ENCODE measurements at regions not wholly inside any gene's neighbourhood (a gene's known extent, or its start where the extent isn't known, plus 50 kb on each side); places are given as distances from the start of the nearest gene placed in this dataset.
A peak's percentile ranks its signal among the peaks of the same experiment; 100 is the strongest.

DNA sequence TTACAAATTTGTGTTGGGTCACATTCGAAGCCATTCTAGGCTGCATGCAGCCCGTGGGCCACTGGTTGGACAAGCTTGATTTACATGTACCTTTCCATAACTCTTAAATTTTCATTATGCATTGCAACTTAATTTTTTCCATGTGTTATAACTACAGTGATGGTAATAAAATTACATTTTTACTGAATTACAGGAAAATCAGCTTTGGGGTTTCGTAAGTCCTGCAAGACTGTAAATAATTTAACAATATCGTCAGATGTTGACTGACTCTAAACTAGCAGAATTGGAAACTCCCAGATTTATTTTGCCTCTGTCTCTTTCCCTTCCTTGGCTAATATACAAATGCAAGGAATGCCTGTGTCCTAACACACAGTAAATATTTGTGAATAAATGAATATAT is 88.0 kb upstream of the RAPGEF2 start:
- no peaks in the 10 kb centered on the region for H3K9me3 ChIP-seq (ENCODE audit: control insufficient read depth in 2 of 3, insufficient read depth in 1 of 3, low read length in 3 of 3)
- H3K4me1 ChIP-seq (ENCODE audit: control insufficient read depth in 2 of 3, insufficient read depth in 2 of 3, low read depth in 1 of 3, low read length in 3 of 3), result peaks cover 0 to 9% (median 0%) of the 10 kb centered on the region in 3 donors
- TF ChIP-seq, protein P1, sequence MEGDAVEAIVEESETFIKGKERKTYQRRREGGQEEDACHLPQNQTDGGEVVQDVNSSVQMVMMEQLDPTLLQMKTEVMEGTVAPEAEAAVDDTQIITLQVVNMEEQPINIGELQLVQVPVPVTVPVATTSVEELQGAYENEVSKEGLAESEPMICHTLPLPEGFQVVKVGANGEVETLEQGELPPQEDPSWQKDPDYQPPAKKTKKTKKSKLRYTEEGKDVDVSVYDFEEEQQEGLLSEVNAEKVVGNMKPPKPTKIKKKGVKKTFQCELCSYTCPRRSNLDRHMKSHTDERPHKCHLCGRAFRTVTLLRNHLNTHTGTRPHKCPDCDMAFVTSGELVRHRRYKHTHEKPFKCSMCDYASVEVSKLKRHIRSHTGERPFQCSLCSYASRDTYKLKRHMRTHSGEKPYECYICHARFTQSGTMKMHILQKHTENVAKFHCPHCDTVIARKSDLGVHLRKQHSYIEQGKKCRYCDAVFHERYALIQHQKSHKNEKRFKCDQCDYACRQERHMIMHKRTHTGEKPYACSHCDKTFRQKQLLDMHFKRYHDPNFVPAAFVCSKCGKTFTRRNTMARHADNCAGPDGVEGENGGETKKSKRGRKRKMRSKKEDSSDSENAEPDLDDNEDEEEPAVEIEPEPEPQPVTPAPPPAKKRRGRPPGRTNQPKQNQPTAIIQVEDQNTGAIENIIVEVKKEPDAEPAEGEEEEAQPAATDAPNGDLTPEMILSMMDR (IDR thresholded peaks at IDR 0.05; ENCODE audit: borderline replicate concordance, extremely low read depth, insufficient read depth), result no peak
- H3K4me3 ChIP-seq (ENCODE audit: low read length in 3 of 3), result no peak overlapping the region
- H3K27ac ChIP-seq (ENCODE audit: low read depth in 2 of 2, low read length in 2 of 2), result no peak overlapping the region
- DNase-seq, result no peak
- FAIRE-seq, result no peak
- no peaks in the 10 kb centered on the region for H3K36me3 ChIP-seq (ENCODE audit: control insufficient read depth in 2 of 3, insufficient read depth in 3 of 3, low read length in 3 of 3)
- no peak overlapping the region for H3K9ac ChIP-seq (ENCODE audit: low read length in 3 of 3)
- H3K27me3 ChIP-seq (ENCODE audit: control insufficient read depth, insufficient read depth, low read length), result no peaks in the 10 kb centered on the region
- intact Hi-C loops (cut with DNase I), result no loop called here

GRCh38 chr4:159015841-159016240 is 87.0 kb upstream of the RAPGEF2 start:
- Histone ChIP-seq H3K9ac (ENCODE audit: low read length in 3 of 3) (no peak overlapping the region), H3K4me1 (ENCODE audit: control insufficient read depth in 2 of 3, insufficient read depth in 2 of 3, low read depth in 1 of 3, low read length in 3 of 3) (peaks cover 0 to 9% (median 0%) of the 10 kb centered on the region in 3 donors), H3K4me3 (ENCODE audit: low read length in 3 of 3) (peak overlapping the region in 1 of 3 donors; percentile 46), H3K27ac (ENCODE audit: low read depth in 2 of 2, low read length in 2 of 2) (no peak overlapping the region), H3K36me3 (ENCODE audit: control insufficient read depth in 2 of 3, insufficient read depth in 3 of 3, low read length in 3 of 3) (no peaks in the 10 kb centered on the region), H3K27me3 (ENCODE audit: control insufficient read depth, insufficient read depth, low read length) (no peaks in the 10 kb centered on the region), H3K9me3 (ENCODE audit: control insufficient read depth in 2 of 3, insufficient read depth in 1 of 3, low read length in 3 of 3) (no peaks in the 10 kb centered on the region)
- intact Hi-C loops (cut with DNase I), result no loop called here
- TF ChIP-seq, protein P1 (IDR thresholded peaks at IDR 0.05; ENCODE audit: borderline replicate concordance, extremely low read depth, insufficient read depth), result no peak
- FAIRE-seq (no peak), DNase-seq (no peak)

DNA sequence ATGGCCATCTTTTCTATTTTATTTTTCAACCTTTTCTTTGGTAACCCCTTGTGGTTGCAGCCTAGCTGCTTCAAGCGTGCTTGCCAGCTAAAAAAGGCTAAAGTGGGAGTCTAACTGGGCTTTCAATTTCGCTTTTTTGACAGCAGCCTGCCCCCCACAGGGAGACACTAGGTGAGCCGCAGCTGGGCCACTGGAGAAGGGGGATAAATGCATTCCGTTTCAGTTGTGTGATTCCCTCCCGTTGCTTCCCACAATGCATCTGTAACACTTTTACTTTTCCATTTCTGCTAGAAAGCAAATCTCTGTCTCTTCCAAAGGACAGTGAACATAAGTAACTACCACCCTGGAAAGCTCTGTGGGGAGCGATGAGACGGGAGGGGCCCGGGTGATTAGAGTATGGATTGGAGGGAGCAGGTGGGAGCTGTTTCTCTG is 86.3 kb upstream of the RAPGEF2 start:
- DNase-seq (peak in 4 of 5 donors; percentile 48 to 83 (median 70)), FAIRE-seq (no peak)
- Histone ChIP-seq H3K27ac (ENCODE audit: low read depth in 2 of 2, low read length in 2 of 2) (peak overlapping the region in 1 of 2 donors; percentile 17), H3K27me3 (ENCODE audit: control insufficient read depth, insufficient read depth, low read length) (no peaks in the 10 kb centered on the region), H3K9ac (ENCODE audit: low read length in 3 of 3) (peak overlapping the region in 1 of 3 donors; percentile 12), H3K4me1 (ENCODE audit: control insufficient read depth in 2 of 3, insufficient read depth in 2 of 3, low read depth in 1 of 3, low read length in 3 of 3) (peaks cover 0 to 9% (median 0%) of the 10 kb centered on the region in 3 donors), H3K9me3 (ENCODE audit: control insufficient read depth in 2 of 3, insufficient read depth in 1 of 3, low read length in 3 of 3) (no peaks in the 10 kb centered on the region), H3K36me3 (ENCODE audit: control insufficient read depth in 2 of 3, insufficient read depth in 3 of 3, low read length in 3 of 3) (no peaks in the 10 kb centered on the region), H3K4me3 (ENCODE audit: low read length in 3 of 3) (peak overlapping the region in 2 of 3 donors; percentile 44 to 46)
- intact Hi-C loops (cut with DNase I), result no loop called here
- TF ChIP-seq, protein P1 (IDR thresholded peaks at IDR 0.05; ENCODE audit: borderline replicate concordance, extremely low read depth, insufficient read depth), result peak; percentile 17

Measured in kidney (tissue), 13 donors.